ENCODE measurements at regions not wholly inside any gene's neighbourhood (a gene's known extent, or its start where the extent isn't known, plus 50 kb on each side); places are given as distances from the start of the nearest gene placed in this dataset.

- no peak for TF ChIP-seq PRDM4 (CRISPR knock-in tag; IDR thresholded peaks at IDR 0.05; ENCODE audit: borderline replicate concordance)
- no peak for TF ChIP-seq ZBTB7B (CRISPR knock-in tag; IDR thresholded peaks at IDR 0.05)
- no peak for TF ChIP-seq RELA (CRISPR knock-in tag; IDR thresholded peaks at IDR 0.05)
- no peak for TF ChIP-seq PRPF4 (IDR thresholded peaks at IDR 0.05; ENCODE audit: low read depth, low read length, poor library complexity, severe bottlenecking)
- TF ChIP-seq HNRNPLL (IDR thresholded peaks at IDR 0.05; ENCODE audit: low read depth, low read length, poor library complexity, severe bottlenecking): no peak
- no peak for TF ChIP-seq TRAFD1 (CRISPR knock-in tag; IDR thresholded peaks at IDR 0.05; ENCODE audit: borderline replicate concordance)
- no peak for TF ChIP-seq MAFG (CRISPR knock-in tag; IDR thresholded peaks at IDR 0.05)
- TF ChIP-seq KMT2A (CRISPR knock-in tag; IDR thresholded peaks at IDR 0.05): no peak
- no peak for TF ChIP-seq ONECUT2 (CRISPR knock-in tag; IDR thresholded peaks at IDR 0.05)
- no peak for TF ChIP-seq CBX1 (IDR thresholded peaks at IDR 0.05; ENCODE audit: low read depth)
- no peak for TF ChIP-seq ZNF543 (CRISPR knock-in tag; IDR thresholded peaks at IDR 0.05)
- no peak for TF ChIP-seq RXRB (CRISPR knock-in tag; IDR thresholded peaks at IDR 0.05; ENCODE audit: borderline replicate concordance)
- TF ChIP-seq, protein P1, sequence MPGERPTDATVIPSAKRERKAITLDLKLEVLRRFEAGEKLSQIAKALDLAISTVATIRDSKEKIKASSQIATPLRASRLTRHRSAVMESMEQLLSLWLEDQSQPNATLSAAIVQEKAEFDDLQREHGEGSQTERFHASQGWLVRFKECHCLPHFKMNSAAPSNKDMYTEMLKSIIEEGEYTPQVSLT (CRISPR knock-in tag; IDR thresholded peaks at IDR 0.05; ENCODE audit: borderline replicate concordance, low read depth): no peak
- TF ChIP-seq ZNF121 (CRISPR knock-in tag; IDR thresholded peaks at IDR 0.05): no peak
- TF ChIP-seq SMAD9 (CRISPR knock-in tag; IDR thresholded peaks at IDR 0.05): no peak
- TF ChIP-seq SALL2 (CRISPR knock-in tag; IDR thresholded peaks at IDR 0.05): no peak
- TF ChIP-seq ZNF616 (CRISPR knock-in tag; IDR thresholded peaks at IDR 0.05; ENCODE audit: low read depth): no peak
- no peak for TF ChIP-seq ARNT2 (CRISPR knock-in tag; IDR thresholded peaks at IDR 0.05; ENCODE audit: low read depth)
- no peak for TF ChIP-seq ZSCAN20 (CRISPR knock-in tag; IDR thresholded peaks at IDR 0.05; ENCODE audit: borderline replicate concordance)
- no peaks in the 10 kb centered on the region for H3K36me3 ChIP-seq (replicated peaks in 1 of 2; ENCODE audit: control insufficient read depth in 1 of 2, insufficient read depth in 2 of 2, low read length in 2 of 2)
- peaks cover 24% of the 10 kb centered on the region for H3K4me1 ChIP-seq (ENCODE audit: insufficient read depth, low read length)
- intact Hi-C loops (cut with micrococcal nuclease; ENCODE audit: unreplicated experiment): no loop called here
- BruUV-seq (replicated peaks): no TSS peak
- H3K4me3 ChIP-seq (replicated peaks in 1 of 3; ENCODE audit: insufficient read depth in 1 of 3, low read depth in 2 of 3, low read length in 3 of 3): no peak overlapping the region
- H4K20me1 ChIP-seq (ENCODE audit: insufficient read depth, low read length): no peaks in the 10 kb centered on the region
- POLR2A ChIA-PET: no interaction called here
- CTCF ChIA-PET (ENCODE audit: low intra/inter-chr PET ratio, low total read pairs): no interaction called here
- H3K27ac ChIP-seq (ENCODE audit: extremely low read length, insufficient read depth, low read length): no peak overlapping the region
- DNase-seq (ENCODE audit: low spot score) (no peak), FAIRE-seq (no peak), ATAC-seq (no peak)
- no peaks in the 10 kb centered on the region for H3K79me2 ChIP-seq (ENCODE audit: insufficient read depth, low read length)
- H3K9ac ChIP-seq (ENCODE audit: insufficient read depth, low read depth, low read length): no peak overlapping the region
- peaks cover 18% of the 10 kb centered on the region for H3K9me3 ChIP-seq (ENCODE audit: low read length)
- in situ Hi-C loops (cut with HindIII; ENCODE audit: extremely low pct_ligation_motif_present, low pct_unique_long_range_greater_than_20kb): no loop called here
- H2AFZ ChIP-seq (ENCODE audit: low read length): no peak overlapping the region
- H3K27me3 ChIP-seq (ENCODE audit: control insufficient read depth in 1 of 2, insufficient read depth in 2 of 2, low read length in 2 of 2): no peaks in the 10 kb centered on the region
- WGBS (ENCODE audit: low lambda C conversion rate): 74% methylated on average over 20 of the region's 29 CpGs
- no peak overlapping the region for H3K4me2 ChIP-seq (ENCODE audit: low read depth, low read length)
Observed at GRCh38 chr22:48779661-48780596, 1047.7 kb downstream of the BRD1 start.

Data from HepG2 (cell line).